ENCODE measurements at regions not wholly inside any gene's neighbourhood (a gene's known extent, or its start where the extent isn't known, plus 50 kb on each side); places are given as distances from the start of the nearest gene placed in this dataset.
A peak's percentile ranks its signal among the peaks of the same experiment; 100 is the strongest.

- no peak for TF ChIP-seq IRF3 (IDR thresholded peaks at IDR 0.05)
- TF ChIP-seq POLR2A (IDR thresholded peaks at IDR 0.05; ENCODE audit: low read depth, low read length): no peak
- TF ChIP-seq CEBPB (IDR thresholded peaks at IDR 0.05; ENCODE audit: borderline replicate concordance in 1 of 2, low read depth in 2 of 2, low read length in 2 of 2): no peak
- TF ChIP-seq MTA2 (IDR thresholded peaks at IDR 0.05; ENCODE audit: low read depth): peak; percentile 95
- no peak for TF ChIP-seq ELK1 (IDR thresholded peaks at IDR 0.05; ENCODE audit: low read depth, low read length)
- no peak for TF ChIP-seq SREBF2 (IDR thresholded peaks at IDR 0.05; ENCODE audit: low read length)
- TF ChIP-seq EGR1 (IDR thresholded peaks at IDR 0.05; ENCODE audit: borderline replicate concordance in 1 of 2, low read depth in 2 of 2, low read length in 2 of 2): no peak
- TF ChIP-seq ZNF592 (IDR thresholded peaks at IDR 0.05): no peak
- TF ChIP-seq HDAC6 (IDR thresholded peaks at IDR 0.05; ENCODE audit: unreplicated experiment): no peak
- TF ChIP-seq STAT3 (IDR thresholded peaks at IDR 0.05; ENCODE audit: low read depth, low read length): no peak
- TF ChIP-seq PML (IDR thresholded peaks at IDR 0.05; ENCODE audit: low read length): no peak
- no peak for TF ChIP-seq PAX5 (IDR thresholded peaks at IDR 0.05; ENCODE audit: borderline replicate concordance, low read depth, low read length)
- TF ChIP-seq DPF2 (IDR thresholded peaks at IDR 0.05): peak; percentile 74
- TF ChIP-seq YY1 (IDR thresholded peaks at IDR 0.05; ENCODE audit: low read depth, low read length): no peak
- TF ChIP-seq MAX (IDR thresholded peaks at IDR 0.05; ENCODE audit: low read depth, low read length): no peak
- TF ChIP-seq CHD1 (IDR thresholded peaks at IDR 0.05; ENCODE audit: low read depth, low read length): no peak
- TF ChIP-seq SMAD1 (IDR thresholded peaks at IDR 0.05; ENCODE audit: low read depth, partially characterized antibody): no peak
- no peak for TF ChIP-seq MTA3 (IDR thresholded peaks at IDR 0.05; ENCODE audit: borderline replicate concordance, low read length)
- TF ChIP-seq SIX5 (IDR thresholded peaks at IDR 0.05; ENCODE audit: low read depth, low read length, severe bottlenecking): no peak
- TF ChIP-seq REST (IDR thresholded peaks at IDR 0.05; ENCODE audit: low read depth, low read length): no peak
- TF ChIP-seq PBX3 (IDR thresholded peaks at IDR 0.05; ENCODE audit: insufficient replicate concordance, low read depth, low read length): no peak
These were observed 347.7 kb downstream of the BCKDHB start (continued) for GRCh38 chr6:80454197-80454596.
